ENCODE measurements at regions not wholly inside any gene's neighbourhood (a gene's known extent, or its start where the extent isn't known, plus 50 kb on each side); places are given as distances from the start of the nearest gene placed in this dataset.

DNA sequence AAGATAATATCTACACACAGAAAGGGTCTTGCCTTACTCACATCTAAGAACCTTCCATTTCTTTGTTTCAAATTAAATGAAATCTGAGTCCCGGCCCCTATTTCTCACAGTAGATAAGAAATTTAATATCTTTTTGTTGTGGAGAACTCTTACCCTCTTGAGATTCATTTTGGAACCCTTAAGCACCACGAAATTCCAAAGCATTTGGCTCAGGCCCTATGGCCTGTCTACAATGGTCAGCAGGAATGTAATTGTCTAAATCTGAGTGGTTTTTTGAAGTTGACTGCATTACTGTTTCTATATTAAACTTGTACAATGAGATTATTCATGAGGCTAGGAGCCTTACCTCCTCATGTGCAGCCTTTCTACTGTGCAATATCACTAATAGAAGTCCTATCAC, 723.3 kb downstream of the TSN start:
- Histone ChIP-seq H3K9me3 (no peaks in the 10 kb centered on the region), H3K27ac (no peak overlapping the region), H3K4me1 (no peaks in the 10 kb centered on the region), H3K4me3 (no peak overlapping the region), H3K27me3 (ENCODE audit: insufficient read depth in 3 of 3, low read length in 2 of 3) (no peaks in the 10 kb centered on the region), H3K36me3 (ENCODE audit: insufficient read depth in 1 of 2, low read depth in 1 of 2) (no peaks in the 10 kb centered on the region)
- no peak for ATAC-seq
- intact Hi-C loops (cut with DNase I) = no loop called here
- TF ChIP-seq, protein P1, sequence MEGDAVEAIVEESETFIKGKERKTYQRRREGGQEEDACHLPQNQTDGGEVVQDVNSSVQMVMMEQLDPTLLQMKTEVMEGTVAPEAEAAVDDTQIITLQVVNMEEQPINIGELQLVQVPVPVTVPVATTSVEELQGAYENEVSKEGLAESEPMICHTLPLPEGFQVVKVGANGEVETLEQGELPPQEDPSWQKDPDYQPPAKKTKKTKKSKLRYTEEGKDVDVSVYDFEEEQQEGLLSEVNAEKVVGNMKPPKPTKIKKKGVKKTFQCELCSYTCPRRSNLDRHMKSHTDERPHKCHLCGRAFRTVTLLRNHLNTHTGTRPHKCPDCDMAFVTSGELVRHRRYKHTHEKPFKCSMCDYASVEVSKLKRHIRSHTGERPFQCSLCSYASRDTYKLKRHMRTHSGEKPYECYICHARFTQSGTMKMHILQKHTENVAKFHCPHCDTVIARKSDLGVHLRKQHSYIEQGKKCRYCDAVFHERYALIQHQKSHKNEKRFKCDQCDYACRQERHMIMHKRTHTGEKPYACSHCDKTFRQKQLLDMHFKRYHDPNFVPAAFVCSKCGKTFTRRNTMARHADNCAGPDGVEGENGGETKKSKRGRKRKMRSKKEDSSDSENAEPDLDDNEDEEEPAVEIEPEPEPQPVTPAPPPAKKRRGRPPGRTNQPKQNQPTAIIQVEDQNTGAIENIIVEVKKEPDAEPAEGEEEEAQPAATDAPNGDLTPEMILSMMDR (IDR thresholded peaks at IDR 0.05) = no peak
- 14 to 30% (median 22%) methylated on average over 2 of the region's 2 CpGs for WGBS, 3 donors
- no peak for DNase-seq

DNA sequence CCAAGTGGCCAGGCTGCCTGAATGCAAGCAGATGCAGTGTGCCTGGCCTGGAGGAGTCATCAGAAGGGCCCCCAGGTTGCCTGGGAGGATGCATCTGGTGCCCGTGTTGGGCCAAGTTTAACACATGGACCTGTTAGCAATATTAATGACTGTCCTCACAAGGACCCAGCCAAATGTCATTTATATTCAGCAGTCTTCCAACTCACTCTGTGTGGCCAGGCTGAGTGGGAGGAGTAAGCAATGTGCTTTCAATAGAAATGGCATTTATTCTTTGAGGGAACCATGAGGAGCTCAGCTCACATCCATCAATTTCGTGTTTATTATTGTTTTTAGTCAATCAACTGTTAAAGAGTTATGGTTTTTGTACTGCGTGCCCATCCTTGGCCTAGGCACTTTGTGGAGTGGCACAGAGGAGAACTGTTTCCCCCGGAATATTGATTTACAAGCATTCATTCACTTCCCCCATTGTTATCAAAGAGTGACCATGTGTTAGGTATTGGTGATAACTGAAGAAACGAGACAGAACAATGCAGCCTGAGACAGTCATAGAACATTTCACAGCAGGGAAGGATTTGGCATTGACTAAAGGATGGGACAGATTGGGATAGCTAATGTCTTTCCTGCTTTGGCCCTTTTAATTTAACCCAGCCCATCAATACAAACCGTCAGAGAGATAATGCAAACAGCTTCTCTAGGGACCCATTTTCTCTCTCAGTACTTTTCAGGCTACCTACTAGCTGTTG, 725.2 kb downstream of the TSN start:
- intact Hi-C loops (cut with DNase I) = no loop called here
- Histone ChIP-seq H3K27me3 (ENCODE audit: insufficient read depth in 3 of 3, low read length in 2 of 3) (no peaks in the 10 kb centered on the region), H3K36me3 (ENCODE audit: insufficient read depth in 1 of 2, low read depth in 1 of 2) (no peaks in the 10 kb centered on the region), H3K27ac (no peak overlapping the region), H3K9me3 (no peaks in the 10 kb centered on the region), H3K4me1 (no peaks in the 10 kb centered on the region), H3K4me3 (no peak overlapping the region)
- ATAC-seq (no peak), DNase-seq (no peak)
- 76 to 83% (median 77%) methylated on average over 6 of the region's 6 CpGs for WGBS, 3 donors
- TF ChIP-seq, protein P1 (IDR thresholded peaks at IDR 0.05) = no peak

DNA sequence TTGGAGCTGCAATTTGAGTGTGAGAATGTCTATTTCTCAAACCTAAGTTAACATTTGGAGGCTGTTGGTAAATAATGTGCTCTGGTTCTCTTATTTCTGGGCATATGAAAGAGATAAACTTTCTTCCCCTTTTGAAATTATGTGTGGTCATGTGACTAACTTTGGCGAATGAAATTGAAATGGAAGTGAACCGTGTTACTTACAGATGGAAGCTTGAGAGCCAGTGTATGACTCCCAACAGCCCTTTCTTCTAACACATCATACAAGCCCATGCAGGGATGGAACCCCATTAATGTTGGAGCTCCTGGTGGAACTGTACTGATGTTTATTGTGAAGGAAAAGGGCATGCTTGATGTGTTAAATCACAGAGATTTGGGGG, 725.8 kb downstream of the TSN start:
- DNase-seq = no peak
- no peak for ATAC-seq
- TF ChIP-seq, protein P1 (IDR thresholded peaks at IDR 0.05) = no peak

DNA sequence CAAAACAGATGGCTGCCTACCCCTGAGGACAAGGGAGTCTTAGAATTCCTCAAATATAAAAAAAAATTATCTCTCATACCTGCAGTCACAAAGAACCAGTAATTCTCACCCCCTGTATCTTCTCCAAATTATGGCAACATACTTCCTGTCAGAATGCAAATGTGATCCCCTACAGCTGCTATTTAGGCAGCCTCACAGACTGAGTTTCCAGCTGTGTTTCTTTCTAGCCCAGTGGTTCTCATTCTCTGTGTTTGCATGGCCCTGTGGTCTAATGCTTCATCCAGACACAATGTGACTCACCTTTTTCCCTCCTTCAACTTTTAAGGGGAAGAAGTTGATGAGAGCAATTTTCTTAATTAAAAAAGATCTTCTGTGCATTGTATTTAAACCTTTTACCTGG, 726.3 kb downstream of the TSN start:
- Histone ChIP-seq H3K27ac (no peak overlapping the region), H3K4me3 (no peak overlapping the region), H3K36me3 (ENCODE audit: insufficient read depth in 1 of 2, low read depth in 1 of 2) (no peaks in the 10 kb centered on the region), H3K9me3 (no peaks in the 10 kb centered on the region), H3K27me3 (ENCODE audit: insufficient read depth in 3 of 3, low read length in 2 of 3) (no peaks in the 10 kb centered on the region), H3K4me1 (no peaks in the 10 kb centered on the region)
- intact Hi-C loops (cut with DNase I) = no loop called here
- ATAC-seq (no peak), DNase-seq (no peak)
- TF ChIP-seq, protein P1 (IDR thresholded peaks at IDR 0.05) = no peak

More for the DNA sequence above, 725.8 kb downstream of the TSN start:
- no peak overlapping the region for H3K27ac ChIP-seq
- intact Hi-C loops (cut with DNase I) = no loop called here
- no peaks in the 10 kb centered on the region for H3K27me3 ChIP-seq (ENCODE audit: insufficient read depth in 3 of 3, low read length in 2 of 3)
- H3K4me1 ChIP-seq = no peaks in the 10 kb centered on the region
- H3K36me3 ChIP-seq (ENCODE audit: insufficient read depth in 1 of 2, low read depth in 1 of 2) = no peaks in the 10 kb centered on the region
- no peaks in the 10 kb centered on the region for H3K9me3 ChIP-seq
- no peak overlapping the region for H3K4me3 ChIP-seq
- WGBS, 3 donors = 61 to 89% (median 83%) methylated on average over 2 of the region's 2 CpGs

DNA sequence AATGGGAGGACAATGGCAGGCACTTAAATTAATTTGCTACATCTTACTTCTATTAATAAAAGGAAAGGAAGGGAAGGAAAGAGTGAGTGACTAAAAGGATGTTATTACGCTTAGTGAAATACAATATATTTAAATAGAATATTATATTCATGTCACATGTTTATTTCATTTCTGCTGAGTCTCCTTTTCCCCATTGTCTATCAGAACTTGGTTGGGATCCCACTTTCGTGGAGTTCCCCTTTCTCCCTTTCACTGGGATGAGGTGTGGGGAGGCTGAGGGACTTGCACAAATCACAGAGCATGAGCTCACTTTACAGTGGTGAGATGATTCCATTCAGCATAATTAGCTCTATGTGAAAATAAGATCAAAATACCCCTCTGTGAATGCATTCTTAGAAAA, 730.6 kb downstream of the TSN start:
- Histone ChIP-seq H3K36me3 (ENCODE audit: insufficient read depth in 1 of 2, low read depth in 1 of 2) (no peaks in the 10 kb centered on the region), H3K27me3 (ENCODE audit: insufficient read depth in 3 of 3, low read length in 2 of 3) (peaks cover 0 to 2% (median 0%) of the 10 kb centered on the region in 3 donors), H3K4me3 (no peak overlapping the region), H3K4me1 (no peaks in the 10 kb centered on the region), H3K27ac (no peak overlapping the region), H3K9me3 (no peaks in the 10 kb centered on the region)
- intact Hi-C loops (cut with DNase I) = no loop called here
- TF ChIP-seq, protein P1 (IDR thresholded peaks at IDR 0.05) = no peak
- 48 to 65% (median 55%) methylated on average over 2 of the region's 2 CpGs for WGBS, 3 donors
- DNase-seq (no peak), ATAC-seq (no peak)
